DMS53 treated with DMSO at 0.1 percent for 48 hours (cell line): ENCODE measurements at regions not wholly inside any gene's neighbourhood (a gene's known extent, or its start where the extent isn't known, plus 50 kb on each side); places are given as distances from the start of the nearest gene placed in this dataset.
A peak's percentile ranks its signal among the peaks of the same experiment; 100 is the strongest.

Experiments used
- DNase-seq: peaks from one replicate; lab custom pipeline; 2025; ENCODE audit not compliant: unreplicated experiment; lab: John Stamatoyannopoulos, UW

GRCh38 chr5:61737301-61737963, 405.4 kb downstream of the ZSWIM6 start:
- DNase-seq = no peak

- no peak for DNase-seq
Observed at GRCh38 chr5:61737964-61738340, 405.9 kb downstream of the ZSWIM6 start.

DNA sequence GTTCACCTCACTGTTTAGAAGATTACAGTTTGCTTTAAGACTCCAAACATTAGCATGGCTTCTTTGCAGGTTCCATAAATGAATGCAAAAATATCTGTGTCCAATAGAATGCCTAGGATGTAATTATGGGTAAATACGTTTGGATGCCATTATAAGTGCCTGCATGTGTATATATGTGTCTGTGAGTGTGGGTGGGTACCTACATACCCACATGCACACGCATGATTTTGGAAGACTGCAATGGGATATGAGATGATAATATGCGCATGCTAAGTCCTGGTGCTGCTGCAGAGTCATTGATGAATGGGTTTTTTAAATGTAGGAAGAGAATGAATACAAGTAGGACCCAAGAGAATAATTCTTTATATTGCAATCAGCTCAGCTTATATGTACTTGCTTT, 406.4 kb downstream of the ZSWIM6 start:
- DNase-seq = no peak

- DNase-seq = peak; percentile 21
Observed at GRCh38 chr5:61744690-61745619, 412.9 kb downstream of the ZSWIM6 start.

DNA sequence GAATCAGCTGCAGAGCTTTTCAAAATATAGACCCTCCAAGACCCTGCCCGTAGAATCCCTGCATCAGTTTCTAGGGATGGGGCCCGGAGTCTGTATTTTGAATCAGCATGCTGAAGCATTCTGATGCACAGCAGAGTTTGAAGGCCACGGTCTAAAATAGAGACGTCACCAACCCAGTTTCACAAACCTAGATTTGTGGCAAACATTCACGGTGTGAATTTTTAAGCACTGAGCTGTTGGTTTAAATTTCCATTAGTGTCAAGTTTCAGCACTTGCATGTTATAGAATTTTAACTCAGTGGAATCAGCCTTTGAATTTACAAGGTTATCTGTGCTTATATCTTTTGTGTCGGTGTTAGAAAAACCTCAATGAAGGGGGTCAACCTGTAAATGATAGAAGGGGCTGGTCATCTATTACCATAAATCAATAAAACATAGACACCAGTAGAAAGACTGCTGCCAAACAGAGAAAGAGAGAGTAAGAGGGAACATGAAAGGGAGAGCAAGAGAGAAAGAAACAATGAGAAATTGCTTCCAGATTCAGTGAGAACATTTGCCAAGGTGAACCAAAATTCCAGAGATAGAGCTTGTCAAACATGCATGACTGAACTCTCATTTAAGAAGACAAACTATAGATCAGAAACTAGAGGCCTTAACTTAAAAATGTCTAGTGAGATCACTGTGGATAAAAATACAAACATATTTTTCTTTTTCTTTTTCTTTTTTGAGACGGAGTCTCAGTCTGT, 414.9 kb downstream of the ZSWIM6 start:
- DNase-seq = no peak

- DNase-seq = no peak
Observed at GRCh38 chr5:61748121-61748520, 416.1 kb downstream of the ZSWIM6 start.

DNA sequence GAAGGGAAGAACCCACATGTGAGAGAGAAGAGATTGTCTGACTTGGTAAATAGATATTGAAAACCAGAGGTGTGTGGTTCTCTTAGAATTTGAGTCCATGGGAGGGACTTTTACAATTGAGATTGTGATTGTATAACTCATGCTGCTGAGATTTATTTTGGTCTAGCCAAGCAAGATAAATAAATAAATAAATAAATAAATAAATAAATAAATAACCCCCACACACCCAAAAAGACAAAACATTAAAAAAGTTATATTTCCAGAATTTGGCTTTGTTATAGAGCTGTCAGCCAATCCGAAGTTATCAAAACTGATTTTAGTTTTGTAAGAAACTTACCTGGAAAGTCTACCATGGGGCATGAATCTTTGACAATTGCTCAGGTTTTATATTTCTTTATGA, 416.6 kb downstream of the ZSWIM6 start:
- no peak for DNase-seq

DNA sequence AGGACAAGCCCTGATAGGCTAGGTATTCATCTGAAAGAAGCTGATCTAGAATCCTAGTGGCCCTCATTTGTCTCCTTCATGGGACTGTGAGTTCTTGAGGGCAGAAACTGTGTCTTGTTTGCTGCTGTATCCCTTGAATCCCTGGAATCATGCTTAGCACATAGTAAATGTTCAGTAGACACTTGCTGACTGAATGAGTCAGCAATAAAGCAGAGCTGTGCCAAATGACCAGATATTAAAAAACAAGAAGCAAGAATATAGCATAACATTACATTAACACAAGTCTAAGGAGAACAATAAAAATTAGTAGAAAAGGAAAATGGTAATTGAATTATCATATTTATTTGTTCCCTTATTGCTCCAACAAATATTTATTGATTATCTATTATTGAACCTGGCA, 420.5 kb downstream of the ZSWIM6 start:
- no peak for DNase-seq

GRCh38 chr5:61754792-61755191, 422.7 kb downstream of the ZSWIM6 start:
- DNase-seq = no peak

DNA sequence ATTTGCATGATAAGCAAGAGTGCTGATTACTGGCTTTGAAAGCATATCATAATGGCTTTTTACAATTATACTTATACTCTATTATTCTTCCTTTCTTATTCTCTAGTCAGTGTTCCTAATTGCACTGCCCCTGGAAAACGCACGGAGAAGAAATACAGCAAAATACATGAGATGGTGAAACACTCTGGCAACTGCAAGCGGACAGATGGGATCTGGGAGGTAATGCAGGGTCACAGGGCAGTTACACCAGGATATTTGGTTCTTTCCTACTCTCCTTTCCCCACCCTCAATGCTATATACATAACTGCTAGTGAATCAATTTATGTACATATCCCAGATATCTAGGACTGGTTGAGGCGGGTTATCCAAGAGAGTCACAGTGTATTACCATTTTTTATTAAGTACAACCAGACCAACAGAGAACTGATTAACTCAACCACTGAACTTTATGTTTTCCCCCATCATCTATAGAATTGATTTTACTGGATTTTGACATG, 423.7 kb downstream of the ZSWIM6 start:
- no peak for DNase-seq

GRCh38 chr5:61758711-61759110, 426.7 kb downstream of the ZSWIM6 start:
- DNase-seq = no peak

- DNase-seq = no peak
Observed at GRCh38 chr5:61765471-61765870, 433.4 kb downstream of the ZSWIM6 start.

DNA sequence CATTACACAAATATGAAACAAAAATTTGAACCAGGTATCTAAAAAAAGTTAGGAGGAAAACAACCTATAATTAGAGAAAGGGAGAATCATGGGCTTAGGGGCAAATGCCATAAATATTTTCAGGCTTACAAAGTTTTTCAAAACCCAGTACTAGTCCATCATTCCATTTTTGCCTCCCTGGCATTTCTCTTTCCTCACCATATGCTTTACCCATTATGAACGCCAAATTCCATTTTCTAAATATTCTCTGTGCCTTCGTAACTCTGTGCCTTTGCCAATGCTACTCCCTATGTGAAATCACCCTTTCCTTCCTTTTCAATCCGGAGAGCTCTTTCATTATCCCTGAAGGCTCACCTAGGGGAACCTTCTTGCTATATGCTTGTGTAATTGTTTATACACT, 434.1 kb downstream of the ZSWIM6 start:
- DNase-seq = no peak

DNA sequence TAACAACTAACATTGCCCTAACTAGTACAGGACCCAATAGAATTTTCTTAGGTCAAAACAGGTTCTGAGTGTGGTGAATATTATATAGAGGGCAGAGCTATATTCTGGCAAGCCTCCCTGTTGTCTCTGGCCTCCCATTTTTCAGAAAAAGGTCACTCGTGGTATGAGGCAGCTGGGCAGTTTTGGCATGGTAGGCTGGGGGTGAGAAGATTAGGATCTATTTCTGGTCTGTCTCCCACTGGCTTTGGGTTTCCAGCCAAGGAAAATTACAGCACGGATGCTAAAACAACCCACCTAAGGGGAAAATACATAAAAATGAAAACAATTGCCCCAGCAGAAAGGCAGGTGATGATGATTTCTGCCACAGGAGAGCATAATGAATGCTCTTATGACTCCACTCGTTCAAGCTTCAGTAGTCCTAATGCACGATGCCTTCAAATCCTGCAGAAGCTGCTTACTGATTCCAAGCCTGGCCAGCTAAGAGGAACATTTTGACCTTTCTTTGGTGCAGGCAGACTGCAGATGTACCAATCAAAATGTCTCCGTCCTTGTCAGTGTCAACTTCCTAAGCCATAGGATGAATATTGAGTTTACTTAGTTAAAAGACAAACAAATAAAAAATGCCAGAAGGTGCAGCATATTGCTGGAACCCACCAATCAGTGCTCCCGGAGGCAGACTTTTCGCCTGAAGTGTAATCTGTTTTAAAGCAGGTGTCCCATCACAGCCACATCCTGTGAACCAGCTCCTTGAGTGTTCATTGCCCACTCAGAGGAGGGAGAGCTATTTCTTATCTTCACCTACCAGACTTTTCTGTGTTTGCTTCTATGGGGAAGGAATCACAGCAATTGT, 435.4 kb downstream of the ZSWIM6 start:
- no peak for DNase-seq

DNA sequence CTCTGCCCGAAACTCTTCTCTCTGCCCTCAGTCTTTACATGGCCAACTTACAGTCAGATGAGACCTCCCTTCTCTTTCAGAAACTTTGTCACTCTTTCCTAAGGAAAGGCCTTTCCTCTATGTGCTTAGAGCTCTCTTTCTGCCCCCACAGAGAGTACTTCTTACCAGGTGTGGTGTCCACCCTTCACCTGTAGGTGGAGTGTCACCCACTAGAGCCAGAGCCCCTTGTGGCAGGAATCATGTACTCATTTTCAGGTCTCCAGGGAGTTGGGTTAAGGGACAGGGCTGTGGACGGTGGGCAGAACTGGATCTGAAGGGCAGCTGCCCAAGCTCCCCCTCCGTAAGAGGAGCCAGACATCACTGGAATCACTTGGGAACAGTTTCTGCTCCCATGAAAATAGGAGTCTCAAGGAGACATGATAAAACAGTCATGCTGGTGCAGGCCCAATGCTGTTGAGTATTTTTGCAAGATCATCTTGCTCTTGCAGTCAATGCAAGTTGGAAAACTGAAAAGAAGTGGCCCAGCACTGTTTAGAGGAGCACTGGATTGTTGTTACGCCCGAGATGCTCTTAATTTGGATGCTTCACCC, 436.7 kb downstream of the ZSWIM6 start:
- DNase-seq = peak; percentile 60

DNA sequence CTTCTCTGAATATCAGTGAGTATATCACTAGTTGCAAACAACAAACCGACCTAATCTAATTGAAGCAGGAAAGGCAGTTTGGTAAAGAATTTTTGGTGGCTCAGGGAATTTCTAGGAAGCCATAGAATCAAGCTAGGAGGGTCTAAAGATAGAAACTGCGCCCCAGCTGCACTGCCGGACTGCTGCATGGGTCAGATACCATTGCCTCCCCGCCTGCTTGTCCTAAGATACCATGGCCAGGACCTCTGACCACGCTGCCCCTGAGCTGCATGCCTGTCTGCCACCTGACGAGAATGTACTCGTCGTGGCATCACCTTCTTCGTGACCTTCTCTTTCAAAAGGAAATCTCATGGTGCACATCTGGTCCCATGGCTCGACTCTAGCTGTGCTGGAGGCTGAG, 439.0 kb downstream of the ZSWIM6 start:
- no peak for DNase-seq

- DNase-seq = no peak
Observed at GRCh38 chr5:61771808-61772207, 439.8 kb downstream of the ZSWIM6 start.

GRCh38 chr5:61775901-61776300, 443.8 kb downstream of the ZSWIM6 start:
- no peak for DNase-seq

GRCh38 chr5:61777292-61777691, 445.2 kb downstream of the ZSWIM6 start:
- DNase-seq = no peak

GRCh38 chr5:61779743-61780142, 447.7 kb downstream of the ZSWIM6 start:
- no peak for DNase-seq
